Lower leg skin (tissue), 4 donors: ENCODE measurements at regions not wholly inside any gene's neighbourhood (a gene's known extent, or its start where the extent isn't known, plus 50 kb on each side); places are given as distances from the start of the nearest gene placed in this dataset.

ENCODE experiments used
- DNase-seq, 2 donors: peaks; one replicate each; pipeline ENCODE4 v3.0.0-alpha.2; 2019; ENCODE audit warnings: low spot score in 2 of 2
- H3K4me3 ChIP-seq: fragments of 200-600 bp; sonication (generic); 2 replicates; pipeline ENCODE4 v1.5.1; 2017; ENCODE audit warnings: mild to moderate bottlenecking, low read depth; ENCODE audit not compliant: poor library complexity, severe bottlenecking
- POLR2A ChIP-seq, 2 donors: fragments of 450-650 bp; IDR thresholded peaks; one replicate each; pipeline ENCODE4 v1.6.1; 2016 to 2017; ENCODE audit warnings: antibody characterized with exemption in 2 of 2, mild to moderate bottlenecking in 1 of 2, moderate library complexity in 1 of 2
- whole genome bisulfite sequencing, 2 donors: methylation state at CpG; one replicate each; pipeline ENCODE4 v1.1.5; 2018; 5-methylcytosine and 5-hydroxymethylcytosine counted together
- intact Hi-C: fragments of 100-400 bp; cut with DNase I; formaldehyde crosslinking; loops from one replicate; pipeline ENCODE4 v1.15.0; 2023; ENCODE audit warnings: low total_unique reads
- TF ChIP-seq, protein P1 (sequence below), 3 donors: fragments of 450-650 bp; IDR thresholded peaks; one replicate each; pipeline ENCODE4 v1.5.1; 2016; ENCODE audit warnings: antibody characterized with exemption in 3 of 3, mild to moderate bottlenecking in 3 of 3, moderate library complexity in 2 of 3

DNA sequence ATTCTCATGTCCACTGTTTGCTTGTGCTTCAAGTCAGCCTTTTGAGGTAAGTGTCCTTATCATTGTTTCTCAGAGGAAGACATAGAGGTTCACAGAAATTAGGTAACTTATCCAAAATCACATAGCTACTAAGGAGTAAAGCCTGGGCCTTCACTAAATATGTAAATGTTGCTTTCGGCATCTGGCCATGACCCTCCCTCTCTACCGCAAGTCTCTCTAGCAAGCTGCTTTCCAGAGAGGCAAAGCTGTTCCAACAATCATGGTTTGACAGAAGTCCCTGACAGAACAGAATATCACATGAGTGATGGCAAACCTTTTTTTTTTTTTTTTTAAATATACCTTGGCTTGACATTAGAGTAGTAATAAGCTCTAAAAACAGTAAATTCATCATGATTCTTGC is 94.5 kb upstream of the F3 start:
- TF ChIP-seq, protein P1, sequence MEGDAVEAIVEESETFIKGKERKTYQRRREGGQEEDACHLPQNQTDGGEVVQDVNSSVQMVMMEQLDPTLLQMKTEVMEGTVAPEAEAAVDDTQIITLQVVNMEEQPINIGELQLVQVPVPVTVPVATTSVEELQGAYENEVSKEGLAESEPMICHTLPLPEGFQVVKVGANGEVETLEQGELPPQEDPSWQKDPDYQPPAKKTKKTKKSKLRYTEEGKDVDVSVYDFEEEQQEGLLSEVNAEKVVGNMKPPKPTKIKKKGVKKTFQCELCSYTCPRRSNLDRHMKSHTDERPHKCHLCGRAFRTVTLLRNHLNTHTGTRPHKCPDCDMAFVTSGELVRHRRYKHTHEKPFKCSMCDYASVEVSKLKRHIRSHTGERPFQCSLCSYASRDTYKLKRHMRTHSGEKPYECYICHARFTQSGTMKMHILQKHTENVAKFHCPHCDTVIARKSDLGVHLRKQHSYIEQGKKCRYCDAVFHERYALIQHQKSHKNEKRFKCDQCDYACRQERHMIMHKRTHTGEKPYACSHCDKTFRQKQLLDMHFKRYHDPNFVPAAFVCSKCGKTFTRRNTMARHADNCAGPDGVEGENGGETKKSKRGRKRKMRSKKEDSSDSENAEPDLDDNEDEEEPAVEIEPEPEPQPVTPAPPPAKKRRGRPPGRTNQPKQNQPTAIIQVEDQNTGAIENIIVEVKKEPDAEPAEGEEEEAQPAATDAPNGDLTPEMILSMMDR (IDR thresholded peaks at IDR 0.05), result no peak
- TF ChIP-seq POLR2A (IDR thresholded peaks at IDR 0.05), result no peak
- no peak for DNase-seq
- WGBS, 2 donors, result 73 to 86% methylated on average over 2 of the region's 2 CpGs

DNA sequence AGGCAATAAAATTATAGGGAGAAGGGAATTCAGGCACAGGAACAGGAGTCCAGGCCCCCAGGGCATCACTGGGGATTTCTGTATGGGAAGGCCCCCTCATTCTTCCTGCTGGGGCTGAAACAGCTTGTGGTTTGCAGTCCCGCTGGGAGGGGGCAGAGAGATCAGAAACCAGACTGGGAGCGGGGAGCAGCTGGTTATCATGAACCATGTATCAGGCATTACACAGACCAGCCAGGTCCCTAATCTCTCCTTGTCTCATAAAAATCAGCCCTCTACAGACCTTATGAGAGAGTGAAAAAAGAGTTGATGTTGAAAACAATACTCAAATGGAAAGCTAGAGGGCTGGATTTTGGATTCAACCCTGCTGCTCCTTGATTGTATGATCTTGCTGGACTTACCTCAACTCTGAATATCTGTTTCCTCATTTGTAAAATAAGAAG is 93.4 kb upstream of the F3 start:
- H3K4me3 ChIP-seq, result no peak overlapping the region
- intact Hi-C loops, result no loop called here
- WGBS, 2 donors, result 63 to 74% methylated on average over 2 of the region's 2 CpGs
- TF ChIP-seq POLR2A (IDR thresholded peaks at IDR 0.05), result no peak
- TF ChIP-seq, protein P1 (IDR thresholded peaks at IDR 0.05), result no peak
- peak in 1 of 2 donors; percentile 78 for DNase-seq

More for the DNA sequence above, 94.5 kb upstream of the F3 start:
- intact Hi-C loops, result no loop called here
- no peak overlapping the region for H3K4me3 ChIP-seq

DNA sequence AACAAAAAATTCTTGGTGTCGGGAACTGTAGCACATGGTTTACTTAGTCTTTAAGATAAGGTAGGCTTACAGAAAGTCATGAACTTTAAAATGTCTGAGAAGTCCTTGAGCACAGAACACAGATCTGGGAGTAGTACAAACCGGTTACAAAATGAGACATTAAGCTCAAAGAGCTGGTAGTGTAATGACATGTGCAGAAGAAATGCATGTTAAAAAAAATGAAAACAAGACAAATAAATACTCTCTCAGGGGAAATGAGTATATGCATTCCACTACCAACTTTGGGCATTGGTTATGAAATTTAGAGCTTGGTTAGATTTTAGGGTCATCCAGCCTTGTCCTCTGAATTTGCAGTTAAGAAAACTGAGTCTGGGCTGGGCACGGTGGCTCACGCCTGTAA is 91.5 kb upstream of the F3 start:
- intact Hi-C loops, result no loop called here
- TF ChIP-seq POLR2A (IDR thresholded peaks at IDR 0.05), result no peak
- TF ChIP-seq, protein P1 (IDR thresholded peaks at IDR 0.05), result no peak
- 87 to 93% methylated on average over 4 of the region's 4 CpGs for WGBS, 2 donors
- no peak overlapping the region for H3K4me3 ChIP-seq
- no peak for DNase-seq

DNA sequence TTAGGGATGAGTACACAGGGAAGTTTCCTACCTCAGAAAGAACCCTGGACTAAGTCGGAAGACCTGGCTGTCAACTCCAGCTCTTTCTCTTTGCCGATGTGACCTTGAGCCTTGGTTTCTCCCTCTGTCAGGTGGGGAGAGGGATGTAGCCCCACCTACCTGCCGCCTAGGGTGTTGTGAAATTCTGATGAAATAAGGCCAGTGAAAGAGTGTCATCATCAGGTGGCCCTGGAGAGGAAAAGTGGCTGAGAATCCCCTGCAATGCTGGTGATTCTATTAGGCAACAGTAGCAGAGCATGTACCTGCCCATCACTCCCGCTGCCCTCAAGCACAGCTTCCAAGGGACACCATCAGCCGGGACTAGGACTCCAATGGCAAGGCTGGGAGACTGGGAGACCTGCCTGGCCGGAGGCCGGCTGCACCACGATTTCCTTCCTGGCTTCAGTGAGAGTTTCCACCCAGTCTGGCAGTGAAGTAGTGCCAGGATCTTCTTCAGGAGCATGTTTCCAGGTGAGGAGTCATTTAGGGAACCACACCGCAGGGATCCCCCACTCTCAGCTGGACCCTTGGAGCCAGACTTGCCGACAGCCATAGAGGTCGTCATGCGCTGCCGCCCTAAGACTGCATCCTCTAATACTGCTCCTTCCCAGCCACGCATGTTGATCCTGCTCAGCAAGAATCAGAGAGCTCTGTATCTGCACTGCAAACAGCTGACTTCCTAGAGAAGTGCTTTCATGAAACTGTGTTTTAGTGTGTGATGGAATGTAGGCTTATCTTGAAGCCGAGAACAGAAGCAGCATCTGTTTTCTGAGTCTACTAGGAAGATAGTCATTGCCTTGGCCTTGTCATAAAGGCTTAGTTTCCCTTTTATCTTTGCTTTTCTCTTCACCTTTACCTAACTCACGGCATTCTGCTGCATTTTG is 88.0 kb upstream of the F3 start:
- no peak overlapping the region for H3K4me3 ChIP-seq
- peak in 1 of 2 donors; percentile 65 for DNase-seq
- 73 to 85% methylated on average over 16 of the region's 16 CpGs for WGBS, 2 donors
- intact Hi-C loops, result no loop called here
- TF ChIP-seq, protein P1 (IDR thresholded peaks at IDR 0.05), result no peak
- TF ChIP-seq POLR2A (IDR thresholded peaks at IDR 0.05), result no peak

DNA sequence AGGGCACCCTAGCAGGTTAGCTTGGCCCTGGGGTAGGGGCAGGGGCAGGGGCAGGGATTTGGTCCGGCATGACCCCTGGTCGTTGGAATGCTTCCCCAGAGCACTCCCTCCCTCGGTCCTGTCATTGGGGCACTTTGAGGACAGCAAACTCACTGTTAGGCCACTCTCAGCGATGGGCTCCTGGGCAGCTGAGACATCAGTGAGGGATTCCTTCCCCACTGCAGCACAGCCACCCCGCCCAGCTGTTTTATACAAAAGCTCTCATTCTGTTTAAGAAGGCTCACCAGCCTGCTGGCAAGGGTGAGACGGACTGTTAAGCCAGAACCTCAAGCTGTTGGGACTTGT is 86.9 kb upstream of the F3 start:
- intact Hi-C loops, result no loop called here
- TF ChIP-seq, protein P1 (IDR thresholded peaks at IDR 0.05), result no peak
- TF ChIP-seq POLR2A (IDR thresholded peaks at IDR 0.05), result no peak
- H3K4me3 ChIP-seq, result no peak overlapping the region
- 78 to 87% methylated on average over 6 of the region's 6 CpGs for WGBS, 2 donors
- peak in 1 of 2 donors; percentile 57 for DNase-seq
